IMR-90 (cell line): ENCODE measurements at regions not wholly inside any gene's neighbourhood (a gene's known extent, or its start where the extent isn't known, plus 50 kb on each side); places are given as distances from the start of the nearest gene placed in this dataset.

Source experiments
- ATAC-seq: fragments of 200-7000 bp; cut with Tn5 transposase; 2 replicates; pipeline ENCODE4 v1.9.1; 2020; ENCODE audit warnings: low read depth, mild to moderate bottlenecking, moderate library complexity
- BruUV-seq: library from RNA; stranded (reverse); fragments of 400-500 nt; replicated peaks from 2 replicates; lab custom pipeline; 2021; lab: Mats Ljungman, UMichigan
- CTCF ChIA-PET: fragments of 300-600 bp; formaldehyde crosslinking; extraction: SDS; loops from one replicate; lab custom pipeline; 2021; ENCODE audit warnings: antibody characterized with exemption; lab: Yijun Ruan, JAX
- POLR2A ChIA-PET: fragments of 300-600 bp; sonication (Branson Sonifier 250); formaldehyde crosslinking; loops from one replicate; lab custom pipeline; 2022; ENCODE audit warnings: antibody characterized with exemption; ENCODE audit not compliant: unreplicated experiment; lab: Charles Lee
- DNase-seq: peaks from one replicate; pipeline ENCODE4 v3.0.0; 2013
- H2AFZ ChIP-seq: replicated peaks from 2 replicates; pipeline ENCODE3; 2013; ENCODE audit warnings: low read length, mild to moderate bottlenecking; ENCODE audit not compliant: poor library complexity
- H2AK5ac ChIP-seq: 2 replicates; pipeline ENCODE4 v1.6.1; 2013; ENCODE audit warnings: low read depth, low read length, inconsistent platforms
- H2AK9ac ChIP-seq: replicated peaks from 2 replicates; pipeline ENCODE3; 2013; ENCODE audit warnings: mild to moderate bottlenecking, low read depth, low read length, moderate library complexity; ENCODE audit not compliant: poor library complexity
- H2BK120ac ChIP-seq: 2 replicates; pipeline ENCODE4 v1.6.1; 2013; ENCODE audit warnings: low read depth, low read length, inconsistent platforms
- H2BK15ac ChIP-seq: 3 replicates; pipeline ENCODE4 v1.6.1; 2013; ENCODE audit warnings: low read depth, low read length, inconsistent platforms
- H2BK20ac ChIP-seq: 2 replicates; pipeline ENCODE4 v1.6.1; 2013; ENCODE audit warnings: low read depth, mild to moderate bottlenecking, inconsistent platforms, low read length, moderate library complexity
- H2BK5ac ChIP-seq: 2 replicates; pipeline ENCODE4 v1.6.1; 2013; ENCODE audit warnings: mild to moderate bottlenecking, low read depth, low read length, inconsistent platforms; ENCODE audit not compliant: poor library complexity, severe bottlenecking
- H3K14ac ChIP-seq: replicated peaks from 2 replicates; pipeline ENCODE4 v1.6.1; 2013; ENCODE audit warnings: low read depth, low read length, inconsistent platforms
- H3K18ac ChIP-seq: 2 replicates; pipeline ENCODE4 v1.6.1; 2013; ENCODE audit warnings: low read depth, low read length, control low read depth
- H3K23ac ChIP-seq: 2 replicates; pipeline ENCODE4 v1.6.1; 2013; ENCODE audit warnings: low read depth, low read length, inconsistent platforms
- H3K27ac ChIP-seq: 2 replicates; pipeline ENCODE4 v1.5.1; 2013; ENCODE audit warnings: mild to moderate bottlenecking, control low read depth, low read length; ENCODE audit not compliant: insufficient read depth
- H3K27me3 ChIP-seq: 2 replicates; pipeline ENCODE4 v1.6.1; 2013; ENCODE audit warnings: low read length; ENCODE audit not compliant: control insufficient read depth, insufficient read depth
- H3K36me3 ChIP-seq: 2 replicates; pipeline ENCODE4 v1.6.1; 2013; ENCODE audit warnings: low read length, mixed read lengths; ENCODE audit not compliant: control insufficient read depth, insufficient read depth
- H3K4ac ChIP-seq: 2 replicates; pipeline ENCODE4 v1.6.1; 2013; ENCODE audit warnings: low read depth, low read length, inconsistent platforms
- H3K4me1 ChIP-seq: 2 replicates; pipeline ENCODE4 v1.6.1; 2013; ENCODE audit warnings: low read length, mixed read lengths; ENCODE audit not compliant: control insufficient read depth, insufficient read depth
- H3K4me2 ChIP-seq: 2 replicates; pipeline ENCODE4 v1.6.1; 2013; ENCODE audit warnings: low read depth, mild to moderate bottlenecking, control low read depth, low read length, moderate library complexity
- H3K4me3 ChIP-seq: 2 replicates; pipeline ENCODE4 v1.5.1; 2013; ENCODE audit warnings: low read depth, mild to moderate bottlenecking, control low read depth, low read length, moderate library complexity; ENCODE audit not compliant: insufficient read depth
- H3K56ac ChIP-seq: 2 replicates; pipeline ENCODE4 v1.6.1; 2013; ENCODE audit warnings: low read length, inconsistent platforms; ENCODE audit not compliant: insufficient read depth; ENCODE audit errors: extremely low read depth
- H3K79me1 ChIP-seq, 2 experiments: 2 replicates each; pipeline ENCODE4 v1.6.1; 2013; ENCODE audit warnings: low read length in 2 of 2, inconsistent platforms in 1 of 2, low read depth in 1 of 2
- H3K9ac ChIP-seq: 2 replicates; pipeline ENCODE4 v1.6.1; 2013; ENCODE audit warnings: low read depth, low read length, control low read depth
- H3K9me1 ChIP-seq: 2 replicates; pipeline ENCODE4 v1.6.1; 2013; ENCODE audit warnings: low read length, inconsistent platforms; ENCODE audit not compliant: insufficient read depth
- H3K9me3 ChIP-seq: 2 replicates; pipeline ENCODE4 v1.6.1; 2013; ENCODE audit warnings: low read length; ENCODE audit not compliant: control insufficient read depth, insufficient read depth
- H4K20me1 ChIP-seq: 2 replicates; pipeline ENCODE4 v1.6.1; 2013; ENCODE audit warnings: low read length, inconsistent platforms; ENCODE audit not compliant: insufficient read depth
- H4K5ac ChIP-seq: 2 replicates; pipeline ENCODE4 v1.6.1; 2013; ENCODE audit warnings: mild to moderate bottlenecking, low read depth, low read length, control low read depth
- H4K8ac ChIP-seq, 2 experiments: 2 replicates each; pipeline ENCODE4 v1.6.1; 2013; ENCODE audit warnings: low read depth in 2 of 2, low read length in 2 of 2, control low read depth in 1 of 2, inconsistent platforms in 1 of 2
- H4K91ac ChIP-seq: 2 replicates; pipeline ENCODE4 v1.6.1; 2013; ENCODE audit warnings: low read depth, low read length, inconsistent platforms; ENCODE audit not compliant: insufficient read depth
- CHD1 ChIP-seq: IDR thresholded peaks from 2 replicates; pipeline ENCODE4 v1.6.1; 2012; ENCODE audit warnings: low read depth, low read length, improper control_type of control experiment
- RFX5 ChIP-seq: IDR thresholded peaks from 2 replicates; pipeline ENCODE4 v1.8.0; 2012; ENCODE audit warnings: low read depth, mild to moderate bottlenecking, low read length, moderate library complexity
- WGBS, 2 experiments: methylation state at CpG; one replicate each; pipeline versions ENCODE4 v1.1.5 to v1.1.7; 2013; ENCODE audit warnings: missing lambda C conversion rate in 2 of 2; ENCODE audit not compliant: insufficient read length in 1 of 2; ENCODE audit errors: extremely low coverage in 2 of 2; 5-methylcytosine and 5-hydroxymethylcytosine counted together
- dilution Hi-C: fragments of 300-500 bp; cut with HindIII; formaldehyde crosslinking; loops from one replicate; pipeline ENCODE4 v1.14.3; 2018; ENCODE audit warnings: low sequenced_read_pairs; ENCODE audit not compliant: unreplicated experiment
- in situ Hi-C: fragments of 300-500 bp; cut with MboI; formaldehyde crosslinking; loops from 3 replicates; pipeline ENCODE4 v1.14.3; 2019; ENCODE audit warnings: low sequenced_read_pairs, inconsistent platforms, mixed read lengths
- intact Hi-C: fragments of 100-400 bp; cut with micrococcal nuclease; formaldehyde crosslinking; loops from 2 replicates; pipeline ENCODE4 v1.10.0; 2022

- no peaks in the 10 kb centered on the region for H3K4me1 ChIP-seq
- H2BK120ac ChIP-seq = no peak overlapping the region
- no peak overlapping the region for H2AFZ ChIP-seq
- H3K79me1 ChIP-seq = no peaks in the 10 kb centered on the region
- no peak overlapping the region for H2BK20ac ChIP-seq
- no peak overlapping the region for H4K5ac ChIP-seq
- H3K4me3 ChIP-seq = no peak overlapping the region
- no peak for TF ChIP-seq CHD1
- TF ChIP-seq RFX5 = no peak
- no peak overlapping the region for H3K56ac ChIP-seq
- POLR2A ChIA-PET = no interaction called here
- H3K18ac ChIP-seq = no peak overlapping the region
- in situ Hi-C loops (no loop called here), dilution Hi-C loops (no loop called here), intact Hi-C loops (no loop called here)
- no peaks in the 10 kb centered on the region for H3K36me3 ChIP-seq
- no peak overlapping the region for H3K4me2 ChIP-seq
- H3K9me1 ChIP-seq = no peaks in the 10 kb centered on the region
- DNase-seq (no peak), ATAC-seq (no peak)
- H2AK5ac ChIP-seq = no peak overlapping the region
- no peak overlapping the region for H3K4ac ChIP-seq
- H2BK15ac ChIP-seq = no peak overlapping the region
- no peaks in the 10 kb centered on the region for H3K27me3 ChIP-seq
- no peak overlapping the region for H4K91ac ChIP-seq
- CTCF ChIA-PET = no interaction called here
- peaks cover 34% of the 10 kb centered on the region for H3K9me3 ChIP-seq
- H3K14ac ChIP-seq = no peak overlapping the region
- no peaks in the 10 kb centered on the region for H4K20me1 ChIP-seq
- H2BK5ac ChIP-seq = no peak overlapping the region
- H2AK9ac ChIP-seq = no peak overlapping the region
- H3K23ac ChIP-seq = no peak overlapping the region
- WGBS, 2 experiments = 46% methylated on average over 4 of the region's 22 CpGs; no CpG with 5 or more reads in 1 of the 2 experiments
- no peak overlapping the region for H3K9ac ChIP-seq
- BruUV-seq = no TSS peak
- H4K8ac ChIP-seq = no peak overlapping the region
- no peak overlapping the region for H3K27ac ChIP-seq
These were observed 274.0 kb downstream of the NDUFA10 start for GRCh38 chr2:239750929-239751678.
